SK-N-SH treated with all-trans-retinoic acid at 6 μM for 48 hours (cell line): ENCODE measurements at regions not wholly inside any gene's neighbourhood (a gene's known extent, or its start where the extent isn't known, plus 50 kb on each side); places are given as distances from the start of the nearest gene placed in this dataset.

Experiments
- ARNTL ChIP-seq: fragments of 450-650 bp; formaldehyde crosslinking; IDR thresholded peaks from 2 replicates; pipeline ENCODE4 v1.5.0; 2020; ENCODE audit warnings: low read depth, mild to moderate bottlenecking, moderate library complexity, borderline replicate concordance
- CSRNP3 ChIP-seq: fragments of 250-450 bp; sonication (Bioruptor Pico); IDR thresholded peaks from 2 replicates; pipeline ENCODE4 v1.5.1; 2021; ENCODE audit warnings: mild to moderate bottlenecking, moderate library complexity

DNA sequence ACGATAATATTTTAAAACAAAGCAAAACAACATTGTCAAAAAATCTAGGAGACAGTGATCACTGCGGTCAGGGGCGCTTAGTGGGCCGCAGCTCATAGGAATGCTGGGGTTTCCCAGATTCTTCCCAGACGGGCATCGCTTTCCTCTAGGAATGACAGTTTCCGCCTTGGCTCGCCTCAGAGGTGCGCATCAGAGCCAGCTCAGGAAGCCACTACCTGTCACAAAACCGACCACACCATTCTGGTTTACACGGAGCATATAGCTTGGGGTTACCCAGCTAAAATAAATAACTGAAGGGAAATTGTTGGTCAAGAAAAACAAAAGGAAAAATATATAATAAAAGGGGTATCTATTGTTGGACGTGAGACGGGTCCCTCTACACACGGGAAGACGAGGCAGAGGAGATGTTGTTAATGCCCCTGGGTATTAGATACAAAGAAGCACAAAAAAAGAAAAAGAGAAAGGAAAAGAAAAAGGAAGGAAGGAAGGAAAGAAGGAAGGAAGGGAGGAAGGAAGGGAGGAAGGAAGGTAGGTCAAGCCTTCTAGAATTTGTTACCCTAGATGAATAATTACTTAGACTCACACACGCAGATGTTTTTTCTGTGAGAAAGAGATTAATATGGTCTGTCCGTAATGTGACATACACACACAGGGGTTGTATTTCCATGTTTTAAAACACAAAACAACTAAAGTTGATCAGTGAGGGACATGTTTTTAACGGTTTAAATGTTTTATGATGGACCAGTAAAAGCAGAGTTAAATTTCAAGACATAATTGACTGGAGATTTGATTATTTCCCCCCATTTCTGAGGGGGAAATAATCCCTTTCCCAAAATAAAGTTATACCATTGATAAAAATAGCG lies 292.4 kb upstream of the NFE2L3 start:
- no peak for TF ChIP-seq ARNTL
- TF ChIP-seq CSRNP3, result no peak
